HUES64 (cell line): ENCODE measurements at regions not wholly inside any gene's neighbourhood (a gene's known extent, or its start where the extent isn't known, plus 50 kb on each side); places are given as distances from the start of the nearest gene placed in this dataset.

ENCODE experiments used
- H3K27ac ChIP-seq: 2 replicates; pipeline ENCODE4 v1.7.0; 2013; ENCODE audit warnings: low read depth, low read length, inconsistent platforms
- H3K27me3 ChIP-seq: 2 replicates; pipeline ENCODE4 v1.6.1; 2013; ENCODE audit warnings: mild to moderate bottlenecking, low read length; ENCODE audit not compliant: insufficient read depth
- H3K36me3 ChIP-seq: 2 replicates; pipeline ENCODE4 v1.6.1; 2013; ENCODE audit warnings: mild to moderate bottlenecking, low read length; ENCODE audit not compliant: insufficient read depth
- H3K4me1 ChIP-seq: 2 replicates; pipeline ENCODE4 v1.6.1; 2013; ENCODE audit warnings: mild to moderate bottlenecking, low read length, moderate library complexity; ENCODE audit not compliant: insufficient read depth
- H3K4me3 ChIP-seq: 2 replicates; pipeline ENCODE4 v1.5.1; 2013; ENCODE audit warnings: mild to moderate bottlenecking, low read length, moderate library complexity
- H3K9ac ChIP-seq: 2 replicates; pipeline ENCODE4 v1.6.1; 2013; ENCODE audit warnings: mild to moderate bottlenecking, low read depth, low read length
- H3K9me3 ChIP-seq: 2 replicates; pipeline ENCODE4 v1.6.1; 2013; ENCODE audit warnings: low read depth, low read length; ENCODE audit not compliant: insufficient read depth
- WGBS: fragments of 150-250, 120-280 bp; methylation state at CpG from one replicate; pipeline ENCODE4 v1.1.7; 2013; ENCODE audit warnings: missing lambda C conversion rate; 5-methylcytosine and 5-hydroxymethylcytosine counted together

DNA sequence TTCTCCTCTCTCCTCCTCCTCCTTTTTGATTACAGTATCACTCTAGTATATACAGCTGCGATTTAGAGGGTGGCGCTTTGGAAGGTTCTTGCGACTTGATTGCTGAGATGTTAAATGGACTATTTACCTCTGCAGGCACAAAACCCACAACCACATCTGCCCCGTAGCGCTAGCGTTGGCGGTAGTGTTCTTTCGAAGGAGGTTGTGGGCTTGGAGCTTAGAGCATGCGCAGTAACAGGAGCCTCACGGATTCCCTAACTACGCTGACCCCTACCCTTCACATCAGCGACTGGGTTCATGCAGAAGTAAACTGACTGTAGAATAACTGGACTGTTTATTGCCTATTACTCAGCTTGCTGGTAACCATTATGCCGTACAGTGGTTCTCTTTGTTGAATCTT is 58.0 kb downstream of the CGGBP1 start:
- 94% methylated on average over 11 of the region's 13 CpGs for WGBS
- no peaks in the 10 kb centered on the region for H3K36me3 ChIP-seq
- H3K9ac ChIP-seq, result no peak overlapping the region
- H3K4me1 ChIP-seq, result no peaks in the 10 kb centered on the region
- no peaks in the 10 kb centered on the region for H3K27me3 ChIP-seq
- no peaks in the 10 kb centered on the region for H3K9me3 ChIP-seq
- no peak overlapping the region for H3K27ac ChIP-seq
- no peak overlapping the region for H3K4me3 ChIP-seq

- no peaks in the 10 kb centered on the region for H3K4me1 ChIP-seq
- H3K27ac ChIP-seq, result no peak overlapping the region
- no peak overlapping the region for H3K4me3 ChIP-seq
- H3K36me3 ChIP-seq, result no peaks in the 10 kb centered on the region
- no peaks in the 10 kb centered on the region for H3K27me3 ChIP-seq
- no peaks in the 10 kb centered on the region for H3K9me3 ChIP-seq
- H3K9ac ChIP-seq, result no peak overlapping the region
These were observed 60.8 kb downstream of the CGGBP1 start for GRCh38 chr3:87997966-87998365.

- H3K4me1 ChIP-seq, result no peaks in the 10 kb centered on the region
- H3K4me3 ChIP-seq, result no peak overlapping the region
- no peaks in the 10 kb centered on the region for H3K27me3 ChIP-seq
- 93% methylated on average over 3 of the region's 4 CpGs for WGBS
- no peaks in the 10 kb centered on the region for H3K36me3 ChIP-seq
- H3K27ac ChIP-seq, result no peak overlapping the region
- no peaks in the 10 kb centered on the region for H3K9me3 ChIP-seq
- no peak overlapping the region for H3K9ac ChIP-seq
These were observed 61.5 kb downstream of the CGGBP1 start for GRCh38 chr3:87997298-87997697.

DNA sequence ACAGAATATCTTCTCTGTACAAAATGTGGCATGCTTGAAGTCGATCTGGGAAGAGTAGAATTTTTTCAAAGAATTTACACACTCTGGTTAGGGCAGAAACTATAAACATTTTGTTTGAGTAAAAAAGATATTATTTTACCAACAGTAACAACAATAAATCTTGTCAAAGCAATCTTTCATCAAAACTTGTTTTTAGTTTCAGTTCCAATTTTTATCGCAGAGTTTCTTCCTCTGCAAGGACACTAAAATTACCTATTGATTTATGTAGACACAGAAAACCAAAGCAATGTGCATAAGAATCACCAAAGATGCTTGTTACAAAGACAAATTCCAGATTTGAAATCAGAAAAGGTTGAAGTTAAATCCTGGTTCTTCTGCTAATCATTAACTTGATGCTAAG is 61.9 kb downstream of the CGGBP1 start:
- WGBS, result 100% methylated on average over 1 of the region's 2 CpGs
- Histone ChIP-seq H3K36me3 (no peaks in the 10 kb centered on the region), H3K4me1 (no peaks in the 10 kb centered on the region), H3K27ac (no peak overlapping the region), H3K27me3 (no peaks in the 10 kb centered on the region), H3K9me3 (no peaks in the 10 kb centered on the region), H3K4me3 (no peak overlapping the region), H3K9ac (no peak overlapping the region)

GRCh38 chr3:87993566-87993965 is 65.2 kb downstream of the CGGBP1 start:
- no peaks in the 10 kb centered on the region for H3K36me3 ChIP-seq
- H3K4me3 ChIP-seq, result no peak overlapping the region
- H3K9ac ChIP-seq, result no peak overlapping the region
- 93% methylated on average over 3 of the region's 4 CpGs for WGBS
- no peaks in the 10 kb centered on the region for H3K27me3 ChIP-seq
- H3K27ac ChIP-seq, result no peak overlapping the region
- no peaks in the 10 kb centered on the region for H3K9me3 ChIP-seq
- H3K4me1 ChIP-seq, result peaks cover 9% of the 10 kb centered on the region

- Histone ChIP-seq H3K27ac (no peak overlapping the region; the same call in 1 of the 2 replicates), H3K9ac (no peak overlapping the region)
These were observed 70.9 kb downstream of the CGGBP1 start for GRCh38 chr3:87987952-87988351.

GRCh38 chr3:87982421-87982820 is 76.4 kb downstream of the CGGBP1 start:
- H3K36me3 ChIP-seq, result no peaks in the 10 kb centered on the region
- no peaks in the 10 kb centered on the region for H3K27me3 ChIP-seq
- H3K9me3 ChIP-seq, result peaks cover 12% of the 10 kb centered on the region; the same call in 1 of the 2 replicates
- 91% methylated on average over 3 of the region's 3 CpGs for WGBS
- H3K4me1 ChIP-seq, result no peaks in the 10 kb centered on the region
- no peak overlapping the region for H3K4me3 ChIP-seq
- H3K9ac ChIP-seq, result no peak overlapping the region
- no peak overlapping the region for H3K27ac ChIP-seq

More at GRCh38 chr3:87987952-87988351, 70.9 kb downstream of the CGGBP1 start:
- Histone ChIP-seq H3K36me3 (no peaks in the 10 kb centered on the region), H3K27me3 (no peaks in the 10 kb centered on the region), H3K9me3 (no peaks in the 10 kb centered on the region), H3K4me3 (no peak overlapping the region), H3K4me1 (peaks cover 12% of the 10 kb centered on the region)
- WGBS, result 46% methylated on average over 2 of the region's 2 CpGs

- no peaks in the 10 kb centered on the region for H3K4me1 ChIP-seq
These were observed 79.3 kb downstream of the CGGBP1 start for GRCh38 chr3:87979527-87979926.

DNA sequence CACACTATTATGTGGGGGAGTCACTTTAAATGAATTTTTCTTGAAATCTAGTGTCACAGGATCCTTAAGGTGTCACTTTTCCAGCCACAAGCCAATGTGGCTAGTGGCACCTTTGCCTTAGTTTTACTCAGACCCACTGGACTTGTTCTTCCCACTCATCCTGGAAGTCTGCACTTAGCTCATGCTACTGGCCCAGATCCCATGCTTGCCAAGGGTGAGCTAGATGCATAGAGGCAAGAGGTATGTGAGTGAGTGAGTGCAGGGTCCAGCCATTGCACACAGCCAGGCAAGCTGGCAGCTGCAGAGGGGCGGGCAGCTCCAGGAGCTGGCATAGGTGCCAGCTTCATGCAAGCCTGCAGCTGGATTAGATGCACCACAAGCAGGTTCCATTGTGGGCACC is 81.0 kb downstream of the CGGBP1 start:
- Histone ChIP-seq H3K4me1 (no peaks in the 10 kb centered on the region), H3K27ac (no peak overlapping the region), H3K9me3 (peaks cover 12% of the 10 kb centered on the region; the same call in 1 of the 2 replicates), H3K4me3 (no peak overlapping the region), H3K27me3 (no peaks in the 10 kb centered on the region), H3K9ac (no peak overlapping the region), H3K36me3 (no peaks in the 10 kb centered on the region)
- 96% methylated on average over 1 of the region's 1 CpG for WGBS

More at GRCh38 chr3:87979527-87979926, 79.3 kb downstream of the CGGBP1 start:
- no peaks in the 10 kb centered on the region for H3K27me3 ChIP-seq
- no peak overlapping the region for H3K4me3 ChIP-seq
- H3K27ac ChIP-seq, result no peak overlapping the region
- 95% methylated on average over 4 of the region's 4 CpGs for WGBS
- H3K9ac ChIP-seq, result no peak overlapping the region
- no peaks in the 10 kb centered on the region for H3K36me3 ChIP-seq
- peaks cover 12% of the 10 kb centered on the region; the same call in 1 of the 2 replicates for H3K9me3 ChIP-seq

DNA sequence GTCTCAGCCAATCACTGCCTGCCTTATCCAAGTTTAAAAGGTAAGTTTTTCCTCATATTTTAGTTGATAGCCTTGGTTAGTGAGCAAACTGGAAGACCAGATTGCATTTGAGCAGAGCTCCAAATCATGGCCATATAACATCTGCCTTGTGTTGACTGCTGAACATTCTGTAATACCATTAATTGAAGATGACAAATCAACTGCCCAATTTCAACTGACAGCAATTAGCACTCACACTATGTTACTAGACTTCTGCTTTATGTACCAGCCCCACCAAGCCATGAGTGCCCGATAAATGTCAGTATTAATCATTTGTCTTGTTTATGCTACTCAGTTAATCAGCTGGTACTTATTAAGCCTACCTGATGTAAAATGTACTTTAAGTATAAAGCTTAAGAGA is 83.1 kb downstream of the CGGBP1 start:
- Histone ChIP-seq H3K27me3 (no peaks in the 10 kb centered on the region), H3K4me1 (no peaks in the 10 kb centered on the region), H3K9ac (no peak overlapping the region), H3K4me3 (no peak overlapping the region), H3K36me3 (no peaks in the 10 kb centered on the region), H3K27ac (no peak overlapping the region), H3K9me3 (peaks cover 12% of the 10 kb centered on the region; the same call in 1 of the 2 replicates)
- 100% methylated on average over 1 of the region's 1 CpG for WGBS

- Histone ChIP-seq H3K27me3 (no peaks in the 10 kb centered on the region), H3K9me3 (no peaks in the 10 kb centered on the region), H3K4me1 (no peaks in the 10 kb centered on the region), H3K27ac (no peak overlapping the region), H3K4me3 (no peak overlapping the region), H3K36me3 (no peaks in the 10 kb centered on the region), H3K9ac (no peak overlapping the region)
- WGBS, result 83% methylated on average over 5 of the region's 5 CpGs
These were observed 84.9 kb downstream of the CGGBP1 start for GRCh38 chr3:87973906-87974305.

GRCh38 chr3:87969620-87970019 is 89.2 kb downstream of the CGGBP1 start:
- 97% methylated on average over 2 of the region's 2 CpGs for WGBS
- no peaks in the 10 kb centered on the region for H3K36me3 ChIP-seq

More at GRCh38 chr3:87969620-87970019, 89.2 kb downstream of the CGGBP1 start:
- peaks cover 6% of the 10 kb centered on the region; the same call in 1 of the 2 replicates for H3K9me3 ChIP-seq
- H3K4me1 ChIP-seq, result no peaks in the 10 kb centered on the region
- H3K9ac ChIP-seq, result no peak overlapping the region
- H3K4me3 ChIP-seq, result no peak overlapping the region
- no peak overlapping the region for H3K27ac ChIP-seq
- no peaks in the 10 kb centered on the region for H3K27me3 ChIP-seq
